ENCODE measurements at regions not wholly inside any gene's neighbourhood (a gene's known extent, or its start where the extent isn't known, plus 50 kb on each side); places are given as distances from the start of the nearest gene placed in this dataset.

- H3K27me3 ChIP-seq = no peaks in the 10 kb centered on the region
- H3K4me1 ChIP-seq = no peaks in the 10 kb centered on the region
- intact Hi-C loops (cut with DNase I) = no loop called here
- WGBS, 2 donors = 94 to 97% methylated on average over 20 to 40 of the region's 41 CpGs
- no peak for DNase-seq
- no peak for TF ChIP-seq CTCF (IDR thresholded peaks at IDR 0.05)
- TF ChIP-seq POLR2A (IDR thresholded peaks at IDR 0.05) = no peak
- H3K27ac ChIP-seq = no peak overlapping the region
- no peaks in the 10 kb centered on the region for H3K36me3 ChIP-seq
- H3K4me3 ChIP-seq (replicated peaks in 1 of 3) = no peak overlapping the region
- H3K9me3 ChIP-seq = no peaks in the 10 kb centered on the region
These were observed 1692.0 kb downstream of the SLITRK5 start for GRCh38 chr13:89363144-89363543.

DNA sequence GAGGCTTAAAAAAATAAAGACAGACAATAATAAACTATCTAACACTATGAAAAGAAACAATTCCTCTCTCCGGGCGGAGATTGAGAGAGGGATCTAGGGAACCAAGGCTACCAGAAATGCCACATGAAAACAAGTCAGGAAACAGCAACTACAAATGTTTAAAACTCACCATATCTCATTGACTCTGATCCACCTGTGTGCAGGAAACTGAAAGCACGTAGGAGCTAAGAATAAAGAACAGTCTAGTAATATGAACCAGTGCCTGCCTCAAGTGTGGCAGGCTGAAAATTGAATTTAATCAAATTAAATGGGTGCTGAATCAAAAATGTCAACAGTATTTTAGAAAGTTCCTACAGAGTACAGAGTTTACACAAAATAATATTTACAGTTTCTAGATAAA is 1701.0 kb downstream of the SLITRK5 start:
- intact Hi-C loops (cut with DNase I) = no loop called here
- DNase-seq = no peak
- no peaks in the 10 kb centered on the region for H3K27me3 ChIP-seq
- no peaks in the 10 kb centered on the region for H3K9me3 ChIP-seq
- H3K36me3 ChIP-seq = no peaks in the 10 kb centered on the region
- no peak overlapping the region for H3K27ac ChIP-seq
- no peak for TF ChIP-seq POLR2A (IDR thresholded peaks at IDR 0.05)
- TF ChIP-seq CTCF (IDR thresholded peaks at IDR 0.05) = no peak
- no peaks in the 10 kb centered on the region for H3K4me1 ChIP-seq
- H3K4me3 ChIP-seq (replicated peaks in 1 of 3) = no peak overlapping the region
- 85 to 90% methylated on average over 3 of the region's 3 CpGs for WGBS, 2 donors

DNA sequence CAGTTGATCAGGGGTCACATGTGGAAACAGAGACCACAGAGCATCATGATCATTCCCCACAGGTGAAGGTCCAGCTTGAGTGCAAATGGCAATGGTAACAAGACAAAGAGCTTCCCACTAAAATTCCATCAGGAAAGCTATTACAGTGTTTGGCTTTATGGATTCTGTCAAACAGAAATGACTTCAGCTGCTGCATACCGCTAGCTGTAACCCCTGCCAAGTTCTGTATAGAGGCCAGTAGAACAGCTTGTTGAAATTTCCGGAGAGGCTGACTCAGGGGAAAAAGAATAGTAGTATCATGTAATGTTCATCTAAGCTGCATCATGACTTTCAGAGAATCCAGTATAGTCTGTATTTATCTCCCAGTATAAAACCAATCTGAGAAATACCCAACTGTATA is 1704.7 kb downstream of the SLITRK5 start:
- TF ChIP-seq CTCF (IDR thresholded peaks at IDR 0.05) (no peak), POLR2A (IDR thresholded peaks at IDR 0.05) (no peak)
- Histone ChIP-seq H3K27ac (no peak overlapping the region), H3K9me3 (no peaks in the 10 kb centered on the region), H3K4me1 (no peaks in the 10 kb centered on the region), H3K27me3 (no peaks in the 10 kb centered on the region), H3K36me3 (no peaks in the 10 kb centered on the region), H3K4me3 (replicated peaks in 1 of 3) (no peak overlapping the region)
- intact Hi-C loops (cut with DNase I) = no loop called here
- WGBS, 2 donors = 48 to 63% methylated on average over 2 of the region's 2 CpGs
- no peak for DNase-seq

GRCh38 chr13:89380101-89380500 is 1708.9 kb downstream of the SLITRK5 start:
- TF ChIP-seq CTCF (IDR thresholded peaks at IDR 0.05) (no peak), POLR2A (IDR thresholded peaks at IDR 0.05) (no peak)

GRCh38 chr13:89382981-89383380 is 1711.8 kb downstream of the SLITRK5 start:
- no peaks in the 10 kb centered on the region for H3K4me1 ChIP-seq
- intact Hi-C loops (cut with DNase I) = no loop called here
- H3K36me3 ChIP-seq = no peaks in the 10 kb centered on the region
- no peak overlapping the region for H3K4me3 ChIP-seq (replicated peaks in 1 of 3)
- no peaks in the 10 kb centered on the region for H3K27me3 ChIP-seq
- H3K27ac ChIP-seq = no peak overlapping the region
- H3K9me3 ChIP-seq = no peaks in the 10 kb centered on the region
- peak; percentile 60 to 77 for DNase-seq
- WGBS, 2 donors = 42 to 59% methylated on average over 3 of the region's 3 CpGs
- no peak for TF ChIP-seq POLR2A (IDR thresholded peaks at IDR 0.05)
- TF ChIP-seq CTCF (IDR thresholded peaks at IDR 0.05) = no peak

More at GRCh38 chr13:89380101-89380500, 1708.9 kb downstream of the SLITRK5 start:
- H3K4me1 ChIP-seq = no peaks in the 10 kb centered on the region
- intact Hi-C loops (cut with DNase I) = no loop called here
- DNase-seq = no peak
- no peaks in the 10 kb centered on the region for H3K27me3 ChIP-seq
- H3K9me3 ChIP-seq = no peaks in the 10 kb centered on the region
- no peak overlapping the region for H3K4me3 ChIP-seq (replicated peaks in 1 of 3)
- WGBS, 2 donors = 83 to 84% methylated on average over 3 of the region's 3 CpGs
- H3K27ac ChIP-seq = no peak overlapping the region
- no peaks in the 10 kb centered on the region for H3K36me3 ChIP-seq

Data from thyroid gland (tissue), 4 donors.